ENCODE measurements at regions not wholly inside any gene's neighbourhood (a gene's known extent, or its start where the extent isn't known, plus 50 kb on each side); places are given as distances from the start of the nearest gene placed in this dataset.
A peak's percentile ranks its signal among the peaks of the same experiment; 100 is the strongest.

DNA sequence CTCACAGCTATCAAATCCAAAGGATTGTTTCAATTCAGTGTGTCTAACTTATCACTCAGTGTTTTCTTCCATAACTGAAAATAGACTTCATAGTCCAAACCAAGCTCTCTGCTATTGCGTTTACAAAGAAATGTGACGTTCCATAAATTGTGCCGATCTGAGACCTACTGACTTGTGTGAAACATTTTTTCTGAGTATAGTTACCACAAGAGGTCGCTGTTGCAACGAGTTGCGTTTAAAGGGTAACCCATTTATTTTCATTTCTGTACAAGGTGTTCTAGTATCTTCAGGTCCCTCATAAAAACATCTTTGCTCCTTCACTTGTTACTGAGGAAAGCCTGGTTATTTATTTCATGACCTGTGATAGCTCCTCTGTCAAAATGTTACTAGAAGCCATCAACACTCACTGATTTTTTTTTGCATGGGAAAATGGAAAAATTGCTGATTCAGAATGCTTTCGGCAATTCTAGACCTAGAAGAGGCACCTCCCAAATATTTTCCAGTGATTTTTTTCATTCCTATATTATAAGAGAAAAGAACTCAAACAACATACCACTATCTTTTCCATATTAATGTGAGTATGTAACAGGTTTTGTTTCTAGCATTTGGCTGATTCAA is 60.9 kb upstream of the OR4E1 start:
- peak; percentile 47 for DNase-seq (ENCODE audit: extremely low read depth, low read depth, low spot score)

DNA sequence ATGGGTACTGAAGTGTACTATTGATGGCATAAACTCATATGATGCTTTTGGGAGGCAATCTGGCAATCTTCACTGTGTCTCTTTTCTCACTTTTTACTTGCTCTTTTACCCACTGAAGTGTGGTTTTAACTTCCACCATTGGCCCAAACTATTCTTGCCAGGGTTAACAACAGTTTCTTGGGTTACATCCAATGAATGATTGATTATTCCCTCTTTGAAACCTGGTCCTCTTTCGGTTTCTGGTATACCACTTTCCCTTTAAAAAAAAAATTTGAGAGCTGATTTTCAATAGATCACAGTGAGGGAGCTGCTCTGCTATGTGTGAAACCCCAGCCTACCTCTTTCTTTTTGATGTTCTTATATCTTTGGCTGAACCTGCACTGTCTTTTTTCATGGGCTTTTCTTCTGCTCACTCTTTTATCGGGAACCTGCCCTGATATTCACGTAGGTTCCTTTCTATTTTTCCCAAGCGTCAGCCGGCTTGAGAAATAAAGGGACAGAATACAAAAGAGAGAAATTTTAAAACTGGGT is 56.1 kb upstream of the OR4E1 start:
- DNase-seq (ENCODE audit: extremely low read depth, low read depth, low spot score) = no peak

DNA sequence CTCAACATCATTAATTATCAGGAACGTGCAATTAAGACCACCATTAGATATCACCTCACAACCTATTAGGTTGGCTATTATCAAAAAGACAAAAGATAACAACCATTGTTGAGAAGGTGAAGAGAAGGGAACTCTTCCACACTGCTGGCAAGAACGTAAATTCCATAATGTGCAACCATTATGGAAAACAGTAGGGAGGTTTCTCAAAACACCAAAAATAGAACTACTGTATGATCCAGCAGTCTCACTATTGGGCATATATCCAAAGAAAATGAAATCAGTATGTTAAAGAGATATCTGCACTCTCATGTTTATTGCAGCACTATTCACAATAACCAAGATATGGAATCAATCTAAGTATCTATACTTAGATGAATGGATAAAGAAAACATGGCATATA is 51.6 kb upstream of the OR4E1 start:
- no peak for DNase-seq (ENCODE audit: extremely low read depth, low read depth, low spot score)

DNA sequence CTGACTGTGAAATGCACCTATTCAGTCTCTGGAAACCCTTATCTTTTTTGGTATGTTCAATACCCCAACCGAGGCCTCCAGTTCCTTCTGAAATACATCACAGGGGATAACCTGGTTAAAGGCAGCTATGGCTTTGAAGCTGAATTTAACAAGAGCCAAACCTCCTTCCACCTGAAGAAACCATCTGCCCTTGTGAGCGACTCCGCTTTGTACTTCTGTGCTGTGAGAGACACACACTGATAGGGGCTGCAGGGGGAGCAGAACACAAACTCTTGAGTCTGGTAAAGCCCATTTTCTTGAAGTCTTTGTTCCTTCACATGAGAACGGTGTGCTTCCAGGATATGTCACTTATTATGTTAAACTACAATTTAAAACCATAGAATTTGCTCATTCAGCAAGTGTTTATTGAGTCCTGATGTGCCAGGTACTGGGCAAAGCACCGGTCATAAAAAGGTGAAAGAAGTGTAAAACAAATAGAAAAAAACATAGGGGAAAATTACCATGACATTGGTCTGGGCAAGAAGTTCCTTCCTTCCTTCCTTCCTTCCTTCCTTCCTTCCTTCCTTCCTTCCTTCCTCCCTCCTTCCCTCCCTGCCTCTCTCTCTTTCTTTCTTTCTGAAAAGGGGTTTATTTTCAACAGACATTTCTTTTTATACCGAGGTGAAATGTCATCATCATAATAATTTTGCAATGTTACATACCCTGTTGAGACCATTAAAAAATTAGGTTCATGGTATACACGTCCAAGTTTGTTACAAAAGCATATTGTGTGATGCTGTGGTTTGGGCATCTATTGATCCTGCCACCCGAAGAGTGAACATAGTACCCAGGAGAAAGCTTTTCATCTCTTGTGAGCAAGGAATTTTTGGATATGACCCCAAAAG is 50.7 kb upstream of the OR4E1 start:
- DNase-seq (ENCODE audit: extremely low read depth, low read depth, low spot score) = no peak

DNA sequence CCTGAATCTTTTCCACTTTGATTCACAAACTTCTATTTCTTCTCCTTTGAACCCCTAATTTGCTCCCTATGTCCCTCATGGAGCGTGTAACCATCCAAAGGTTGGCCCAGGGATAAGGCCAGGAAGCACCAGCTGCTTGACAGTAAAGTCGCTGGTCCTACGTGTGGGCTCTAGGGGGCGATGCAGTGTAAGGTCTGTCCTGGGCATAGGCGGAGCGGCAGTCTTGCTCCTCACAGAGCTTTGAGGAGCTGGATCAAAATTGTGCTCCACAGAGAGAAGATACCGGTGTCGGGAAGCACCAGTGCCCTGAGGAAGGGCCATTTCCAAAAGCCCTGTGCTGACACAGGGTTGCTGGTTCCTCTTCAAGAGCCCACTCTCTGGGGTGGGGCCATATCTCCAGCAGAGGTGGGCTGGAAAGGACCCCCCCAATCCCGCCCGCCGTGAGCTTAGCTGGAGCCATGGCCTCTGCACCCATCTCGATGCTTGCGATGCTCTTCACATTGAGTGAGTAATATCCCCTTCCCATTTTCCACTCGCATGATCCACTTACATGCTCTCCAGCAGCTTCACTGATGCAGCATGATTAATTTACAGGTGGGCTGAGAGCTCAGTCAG is 49.9 kb upstream of the OR4E1 start:
- DNase-seq (ENCODE audit: extremely low read depth, low read depth, low spot score) = no peak
